Endodermal cell (in vitro differentiated cells): ENCODE measurements at regions not wholly inside any gene's neighbourhood (a gene's known extent, or its start where the extent isn't known, plus 50 kb on each side); places are given as distances from the start of the nearest gene placed in this dataset.
A peak's percentile ranks its signal among the peaks of the same experiment; 100 is the strongest.
"Not testable (repeated sequence)": the region's sequence is repeated elsewhere in the genome, so short reads cannot be mapped to it uniquely, and the experiment has no call there.

Source experiments
- DNase-seq: peaks from one replicate; pipeline ENCODE4 v3.0.0-alpha.2; 2017
- H3K27ac ChIP-seq: 2 replicates; pipeline ENCODE4 v1.5.1; 2013; ENCODE audit warnings: mild to moderate bottlenecking, low read depth, low read length, moderate library complexity
- H3K27me3 ChIP-seq: 2 replicates; pipeline ENCODE4 v1.6.1; 2013; ENCODE audit warnings: mild to moderate bottlenecking, low read length, moderate library complexity; ENCODE audit not compliant: insufficient read depth, control insufficient read depth, poor library complexity, severe bottlenecking
- H3K36me3 ChIP-seq: 2 replicates; pipeline ENCODE4 v1.7.0; 2013; ENCODE audit warnings: mild to moderate bottlenecking, low read length, moderate library complexity; ENCODE audit not compliant: control insufficient read depth, insufficient read depth
- H3K4me1 ChIP-seq: one replicate; pipeline ENCODE4 v1.7.0; 2013; ENCODE audit warnings: low read length; ENCODE audit not compliant: control insufficient read depth, insufficient read depth
- H3K4me3 ChIP-seq: 2 replicates; pipeline ENCODE4 v1.5.1; 2013; ENCODE audit warnings: mild to moderate bottlenecking, low read length, moderate library complexity
- H3K9ac ChIP-seq: 2 replicates; pipeline ENCODE4 v1.6.1; 2013; ENCODE audit warnings: mild to moderate bottlenecking, low read length, moderate library complexity; ENCODE audit not compliant: poor library complexity, severe bottlenecking; ENCODE audit errors: extremely low read depth
- H3K9me3 ChIP-seq: 2 replicates; pipeline ENCODE4 v1.6.1; 2013; ENCODE audit warnings: mild to moderate bottlenecking, low read length, moderate library complexity; ENCODE audit not compliant: control insufficient read depth
- H3K27ac Mint-ChIP-seq: 2 replicates; pipeline ENCODE4 v1.8.0; 2020; ENCODE audit warnings: mixed read lengths
- H3K27me3 Mint-ChIP-seq: 2 replicates; pipeline ENCODE4 v1.8.0; 2021; ENCODE audit warnings: mild to moderate bottlenecking, mixed read lengths; ENCODE audit not compliant: insufficient read depth
- H3K36me3 Mint-ChIP-seq: 2 replicates; pipeline ENCODE4 v1.8.0; 2020; ENCODE audit warnings: low read depth, mixed read lengths
- H3K4me1 Mint-ChIP-seq: 2 replicates; pipeline ENCODE4 v1.8.0; 2020; ENCODE audit warnings: mixed read lengths
- H3K4me3 Mint-ChIP-seq: 2 replicates; pipeline ENCODE4 v1.8.0; 2020; ENCODE audit warnings: mild to moderate bottlenecking, moderate library complexity, mixed read lengths
- H3K9me3 Mint-ChIP-seq: 2 replicates; pipeline ENCODE4 v1.8.0; 2020; ENCODE audit warnings: mild to moderate bottlenecking, mixed read lengths
- WGBS, 2 experiments: methylation state at CpG; one replicate each; pipeline versions ENCODE4 v1.1.5 to v1.1.7; 2013; ENCODE audit warnings: missing lambda C conversion rate in 2 of 2, mixed read lengths in 1 of 2; ENCODE audit not compliant: insufficient coverage in 1 of 2, insufficient read length in 1 of 2; 5-methylcytosine and 5-hydroxymethylcytosine counted together
- TF ChIP-seq, protein P1 (sequence below): fragments of 200-600 bp; sonication (generic); conservative IDR thresholded peaks from 2 replicates; pipeline ENCODE4 v1.5.0; 2021; ENCODE audit warnings: antibody characterized with exemption, mild to moderate bottlenecking

DNA sequence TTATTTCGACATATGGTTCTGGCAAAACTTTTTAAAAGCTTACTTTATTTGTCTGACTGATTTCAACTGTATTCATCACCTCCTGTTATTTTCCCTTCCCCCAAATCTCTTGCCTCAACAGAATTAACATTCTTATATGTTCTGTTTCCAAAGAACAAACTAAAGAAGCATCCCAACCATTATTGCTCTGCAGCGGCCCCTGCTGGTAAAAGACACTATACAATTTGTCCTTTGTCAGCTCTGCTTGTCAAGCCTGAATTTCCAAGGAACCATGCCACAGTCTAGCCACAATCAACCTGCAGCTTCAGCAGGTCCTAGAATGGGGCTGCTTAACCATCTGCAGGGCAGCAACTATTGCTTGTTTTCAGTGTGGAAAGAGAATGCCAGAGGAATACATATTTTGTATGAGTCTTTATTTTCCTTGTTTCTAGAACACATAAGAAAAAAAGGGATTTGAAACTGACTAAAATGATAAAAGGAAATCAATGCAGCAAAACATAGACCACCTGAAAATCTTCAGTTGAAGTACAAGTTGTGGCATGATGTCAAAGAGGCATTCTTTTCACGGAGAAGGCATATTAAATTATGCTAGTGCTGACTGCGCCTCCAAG, 845.3 kb downstream of the DIAPH3 start:
- no peaks in the 10 kb centered on the region for H3K9me3 ChIP-seq
- Mint-ChIP-seq H3K9me3 (peaks cover 3% of the 10 kb centered on the region), H3K27ac (no peak overlapping the region), H3K36me3 (no peaks in the 10 kb centered on the region), H3K4me3 (no peak overlapping the region), H3K27me3 (peaks cover 1% of the 10 kb centered on the region), H3K4me1 (peaks cover 14% of the 10 kb centered on the region)
- peak; percentile 95 for DNase-seq
- no peak overlapping the region for H3K9ac ChIP-seq
- no peaks in the 10 kb centered on the region for H3K36me3 ChIP-seq
- WGBS, 2 experiments: 55 to 85% methylated on average over 3 to 4 of the region's 4 CpGs
- no peak overlapping the region for H3K27ac ChIP-seq
- peaks cover 2% of the 10 kb centered on the region for H3K4me1 ChIP-seq
- H3K27me3 ChIP-seq: no peaks in the 10 kb centered on the region
- H3K4me3 ChIP-seq: no peak overlapping the region
- TF ChIP-seq, protein P1, sequence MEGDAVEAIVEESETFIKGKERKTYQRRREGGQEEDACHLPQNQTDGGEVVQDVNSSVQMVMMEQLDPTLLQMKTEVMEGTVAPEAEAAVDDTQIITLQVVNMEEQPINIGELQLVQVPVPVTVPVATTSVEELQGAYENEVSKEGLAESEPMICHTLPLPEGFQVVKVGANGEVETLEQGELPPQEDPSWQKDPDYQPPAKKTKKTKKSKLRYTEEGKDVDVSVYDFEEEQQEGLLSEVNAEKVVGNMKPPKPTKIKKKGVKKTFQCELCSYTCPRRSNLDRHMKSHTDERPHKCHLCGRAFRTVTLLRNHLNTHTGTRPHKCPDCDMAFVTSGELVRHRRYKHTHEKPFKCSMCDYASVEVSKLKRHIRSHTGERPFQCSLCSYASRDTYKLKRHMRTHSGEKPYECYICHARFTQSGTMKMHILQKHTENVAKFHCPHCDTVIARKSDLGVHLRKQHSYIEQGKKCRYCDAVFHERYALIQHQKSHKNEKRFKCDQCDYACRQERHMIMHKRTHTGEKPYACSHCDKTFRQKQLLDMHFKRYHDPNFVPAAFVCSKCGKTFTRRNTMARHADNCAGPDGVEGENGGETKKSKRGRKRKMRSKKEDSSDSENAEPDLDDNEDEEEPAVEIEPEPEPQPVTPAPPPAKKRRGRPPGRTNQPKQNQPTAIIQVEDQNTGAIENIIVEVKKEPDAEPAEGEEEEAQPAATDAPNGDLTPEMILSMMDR: peak; percentile 93

DNA sequence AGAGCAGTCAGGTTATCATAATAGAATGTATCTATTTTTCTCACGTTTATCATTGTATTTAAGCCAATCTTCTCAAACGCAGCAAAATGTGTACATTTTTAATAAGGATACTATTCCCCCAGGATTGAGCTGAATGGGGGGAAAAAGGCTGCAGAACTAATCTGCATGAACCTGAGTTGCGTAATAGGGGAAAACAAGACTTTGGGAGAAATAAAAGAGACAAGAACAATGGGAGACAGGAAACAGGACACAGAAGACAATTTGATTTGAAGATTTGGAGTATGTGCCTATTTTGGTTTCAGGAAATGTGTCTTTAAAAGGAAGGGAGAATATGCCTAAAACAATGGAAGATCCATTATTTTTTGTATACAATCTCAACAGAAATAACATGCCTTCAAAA, 844.5 kb downstream of the DIAPH3 start:
- WGBS, 2 experiments: 85 to 100% methylated on average over 1 to 3 of the region's 3 CpGs
- Histone ChIP-seq H3K27me3 (no peaks in the 10 kb centered on the region), H3K4me1 (peaks cover 2% of the 10 kb centered on the region), H3K9me3 (no peaks in the 10 kb centered on the region), H3K27ac (no peak overlapping the region), H3K36me3 (no peaks in the 10 kb centered on the region), H3K4me3 (no peak overlapping the region), H3K9ac (no peak overlapping the region)
- H3K4me3 Mint-ChIP-seq: no peak overlapping the region
- no peaks in the 10 kb centered on the region for H3K9me3 Mint-ChIP-seq
- no peak for DNase-seq
- H3K27me3 Mint-ChIP-seq: no peaks in the 10 kb centered on the region
- H3K27ac Mint-ChIP-seq: no peak overlapping the region
- TF ChIP-seq, protein P1: no peak
- H3K36me3 Mint-ChIP-seq: no peaks in the 10 kb centered on the region
- peaks cover 14% of the 10 kb centered on the region for H3K4me1 Mint-ChIP-seq

DNA sequence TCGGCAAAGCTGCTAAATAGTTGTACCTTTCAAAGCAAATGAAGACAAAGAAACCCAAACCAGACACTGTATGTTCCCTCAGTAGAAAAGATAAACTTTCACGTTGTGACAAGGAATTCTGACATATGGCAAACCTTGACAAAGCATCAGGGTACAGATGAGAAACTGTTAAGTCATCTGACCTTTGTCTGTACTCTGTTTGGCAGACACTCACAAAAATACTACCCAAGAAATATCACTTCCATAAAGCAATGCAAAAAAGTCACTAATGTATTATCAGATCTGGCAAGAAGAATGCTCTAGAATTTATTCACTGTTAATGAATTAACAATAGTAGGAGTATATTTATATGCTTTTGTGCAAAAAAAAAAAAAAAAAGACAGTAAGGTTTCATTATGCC, 843.7 kb downstream of the DIAPH3 start:
- Mint-ChIP-seq H3K27ac (no peak overlapping the region), H3K9me3 (no peaks in the 10 kb centered on the region), H3K4me1 (peaks cover 14% of the 10 kb centered on the region), H3K4me3 (no peak overlapping the region), H3K27me3 (no peaks in the 10 kb centered on the region), H3K36me3 (no peaks in the 10 kb centered on the region)
- H3K4me3 ChIP-seq: no peak overlapping the region
- peaks cover 2% of the 10 kb centered on the region for H3K4me1 ChIP-seq
- H3K36me3 ChIP-seq: no peaks in the 10 kb centered on the region
- no peak overlapping the region for H3K27ac ChIP-seq
- H3K9ac ChIP-seq: no peak overlapping the region
- TF ChIP-seq, protein P1: no peak
- no peaks in the 10 kb centered on the region for H3K9me3 ChIP-seq
- H3K27me3 ChIP-seq: no peaks in the 10 kb centered on the region
- no peak for DNase-seq
- 74 to 91% methylated on average over 2 of the region's 2 CpGs for WGBS, 2 experiments

DNA sequence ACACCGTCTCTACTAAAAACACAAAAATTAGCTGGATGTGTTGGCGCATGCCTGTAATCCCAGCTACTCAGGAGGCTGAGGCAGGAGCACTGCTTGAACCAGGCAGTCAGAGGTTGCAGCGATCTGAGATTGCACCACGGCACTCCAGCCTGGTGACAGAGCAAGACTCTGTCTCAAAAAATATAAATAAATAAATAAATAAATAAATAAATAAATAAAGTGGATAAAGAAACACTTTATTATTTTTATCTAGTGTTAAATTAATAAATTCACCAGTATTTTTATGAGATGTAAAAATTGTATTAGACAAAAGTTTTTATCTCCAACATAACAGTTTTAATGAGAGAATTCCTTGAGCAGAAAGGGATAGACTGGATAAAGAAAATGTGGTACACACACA, 839.3 kb downstream of the DIAPH3 start:
- H3K27me3 Mint-ChIP-seq, H3K27ac ChIP-seq, H3K4me3 ChIP-seq, H3K4me1 ChIP-seq, H3K36me3 ChIP-seq, H3K4me3 Mint-ChIP-seq, H3K27me3 ChIP-seq, DNase-seq, H3K9ac ChIP-seq, H3K27ac Mint-ChIP-seq, H3K9me3 ChIP-seq, H3K9me3 Mint-ChIP-seq, H3K36me3 Mint-ChIP-seq: not testable (repeated sequence)
- peaks cover 11% of the 10 kb centered on the region for H3K4me1 Mint-ChIP-seq
- WGBS, 2 experiments: 100% methylated on average over 1 to 3 of the region's 4 CpGs
